Progenitor cell of endocrine pancreas (in vitro differentiated cells): ENCODE measurements at regions not wholly inside any gene's neighbourhood (a gene's known extent, or its start where the extent isn't known, plus 50 kb on each side); places are given as distances from the start of the nearest gene placed in this dataset.
"Not testable (repeated sequence)": the region's sequence is repeated elsewhere in the genome, so short reads cannot be mapped to it uniquely, and the experiment has no call there.

Source experiments
- DNase-seq: peaks from one replicate; pipeline ENCODE4 v3.0.0; 2021; ENCODE audit warnings: low spot score; ENCODE audit not compliant: unreplicated experiment
- H3K27ac Mint-ChIP-seq: 2 replicates; pipeline ENCODE4 v1.8.0; 2021; ENCODE audit warnings: mild to moderate bottlenecking, moderate library complexity, mixed read lengths
- H3K27me3 Mint-ChIP-seq: 2 replicates; pipeline ENCODE4 v1.8.0; 2021; ENCODE audit warnings: mixed read lengths
- H3K36me3 Mint-ChIP-seq: 2 replicates; pipeline ENCODE4 v1.8.0; 2022; ENCODE audit warnings: mixed read lengths; ENCODE audit not compliant: insufficient read depth
- H3K4me1 Mint-ChIP-seq: 2 replicates; pipeline ENCODE4 v1.8.0; 2021; ENCODE audit warnings: low read depth, mixed read lengths
- H3K4me3 Mint-ChIP-seq: 2 replicates; pipeline ENCODE4 v1.8.0; 2021; ENCODE audit warnings: low read depth, mild to moderate bottlenecking, moderate library complexity, mixed read lengths
- H3K9me3 Mint-ChIP-seq: 2 replicates; pipeline ENCODE4 v1.8.0; 2021; ENCODE audit warnings: low read depth, mixed read lengths
- TF ChIP-seq, protein P1 (sequence below): fragments of 200-600 bp; sonication (generic); IDR thresholded peaks from one replicate; pipeline ENCODE4 v1.5.0; 2021; ENCODE audit warnings: antibody characterized with exemption, mild to moderate bottlenecking; ENCODE audit not compliant: unreplicated experiment

DNA sequence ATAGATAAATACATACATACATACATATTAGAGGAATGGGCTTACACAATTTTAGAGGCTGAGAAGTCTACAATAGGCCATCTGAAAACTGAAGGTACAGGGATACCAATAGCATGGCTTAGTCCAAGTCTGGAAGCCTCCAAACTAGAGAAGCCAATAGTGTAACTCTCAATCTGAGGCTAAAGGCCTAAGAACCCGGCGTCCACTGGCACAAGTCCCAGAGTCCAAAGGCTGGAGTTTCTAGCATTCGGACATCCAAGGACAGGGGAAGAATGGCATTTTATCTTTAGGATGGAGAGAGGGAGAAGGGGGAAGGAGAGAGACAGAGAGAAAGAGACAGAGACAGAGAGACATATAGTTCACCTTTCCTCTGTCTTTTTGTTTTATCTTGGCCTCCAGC lies 63.7 kb upstream of the SYT4 start:
- Mint-ChIP-seq H3K4me1 (no peaks in the 10 kb centered on the region), H3K27ac (no peak overlapping the region), H3K4me3 (no peak overlapping the region), H3K27me3 (no peaks in the 10 kb centered on the region), H3K36me3 (no peaks in the 10 kb centered on the region), H3K9me3 (peaks cover 20% of the 10 kb centered on the region)
- TF ChIP-seq, protein P1, sequence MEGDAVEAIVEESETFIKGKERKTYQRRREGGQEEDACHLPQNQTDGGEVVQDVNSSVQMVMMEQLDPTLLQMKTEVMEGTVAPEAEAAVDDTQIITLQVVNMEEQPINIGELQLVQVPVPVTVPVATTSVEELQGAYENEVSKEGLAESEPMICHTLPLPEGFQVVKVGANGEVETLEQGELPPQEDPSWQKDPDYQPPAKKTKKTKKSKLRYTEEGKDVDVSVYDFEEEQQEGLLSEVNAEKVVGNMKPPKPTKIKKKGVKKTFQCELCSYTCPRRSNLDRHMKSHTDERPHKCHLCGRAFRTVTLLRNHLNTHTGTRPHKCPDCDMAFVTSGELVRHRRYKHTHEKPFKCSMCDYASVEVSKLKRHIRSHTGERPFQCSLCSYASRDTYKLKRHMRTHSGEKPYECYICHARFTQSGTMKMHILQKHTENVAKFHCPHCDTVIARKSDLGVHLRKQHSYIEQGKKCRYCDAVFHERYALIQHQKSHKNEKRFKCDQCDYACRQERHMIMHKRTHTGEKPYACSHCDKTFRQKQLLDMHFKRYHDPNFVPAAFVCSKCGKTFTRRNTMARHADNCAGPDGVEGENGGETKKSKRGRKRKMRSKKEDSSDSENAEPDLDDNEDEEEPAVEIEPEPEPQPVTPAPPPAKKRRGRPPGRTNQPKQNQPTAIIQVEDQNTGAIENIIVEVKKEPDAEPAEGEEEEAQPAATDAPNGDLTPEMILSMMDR: no peak
- DNase-seq: no peak

DNA sequence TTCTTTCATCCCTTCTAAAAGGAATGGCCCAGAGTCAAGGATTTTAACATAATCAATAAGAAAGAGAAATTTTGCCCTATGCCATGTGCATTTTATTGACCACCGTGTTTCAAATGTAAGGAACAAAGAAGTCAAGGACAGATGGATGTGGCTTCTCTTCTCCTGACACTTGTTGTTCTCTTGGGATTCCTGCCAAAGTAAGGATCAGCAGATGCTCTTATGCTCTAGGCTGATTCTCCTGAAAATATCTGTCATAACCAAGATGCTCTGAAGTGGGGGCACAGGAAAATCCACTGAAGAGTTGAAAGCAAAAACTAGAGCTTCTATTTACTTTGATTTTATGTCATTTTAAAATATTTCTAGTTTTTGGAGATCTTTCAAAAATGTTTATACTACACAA lies 72.9 kb upstream of the SYT4 start:
- H3K36me3 Mint-ChIP-seq: no peaks in the 10 kb centered on the region
- no peaks in the 10 kb centered on the region for H3K27me3 Mint-ChIP-seq
- no peak for DNase-seq
- H3K4me1 Mint-ChIP-seq: no peaks in the 10 kb centered on the region
- no peak overlapping the region for H3K27ac Mint-ChIP-seq
- no peak overlapping the region for H3K4me3 Mint-ChIP-seq
- no peaks in the 10 kb centered on the region for H3K9me3 Mint-ChIP-seq
- TF ChIP-seq, protein P1: no peak

GRCh38 chr18:43364535-43364934 lies 87.2 kb upstream of the SYT4 start:
- Mint-ChIP-seq H3K27ac (no peak overlapping the region), H3K9me3 (no peaks in the 10 kb centered on the region), H3K27me3 (peaks cover 4% of the 10 kb centered on the region), H3K4me3 (no peak overlapping the region), H3K36me3 (no peaks in the 10 kb centered on the region), H3K4me1 (no peaks in the 10 kb centered on the region)
- DNase-seq: no peak
- TF ChIP-seq, protein P1: no peak

DNA sequence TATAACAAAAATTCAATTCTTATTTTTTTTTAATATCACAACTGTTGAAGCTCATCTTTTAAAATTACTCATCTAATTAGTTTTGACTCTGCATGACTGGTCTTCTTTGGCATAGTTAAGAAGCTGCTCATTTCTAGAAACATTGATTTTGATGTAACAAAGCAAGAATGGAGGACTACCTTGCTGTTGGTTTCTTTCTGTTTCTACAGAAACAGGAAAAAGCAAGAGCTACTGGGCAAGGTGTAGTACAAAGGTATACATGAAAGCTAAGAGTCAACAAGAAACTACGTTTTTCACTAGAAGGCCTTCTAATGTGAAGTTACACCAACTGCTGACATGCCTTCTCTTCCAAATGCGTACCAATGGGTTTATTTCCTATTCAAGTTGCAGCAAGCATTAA lies 90.6 kb upstream of the SYT4 start:
- Mint-ChIP-seq H3K36me3 (no peaks in the 10 kb centered on the region), H3K4me3 (no peak overlapping the region), H3K27me3 (peaks cover 4% of the 10 kb centered on the region), H3K4me1 (no peaks in the 10 kb centered on the region), H3K9me3 (no peaks in the 10 kb centered on the region), H3K27ac (no peak overlapping the region)
- TF ChIP-seq, protein P1: no peak
- DNase-seq: no peak

GRCh38 chr18:43369311-43369710 lies 92.0 kb upstream of the SYT4 start:
- not testable (repeated sequence) for H3K27ac Mint-ChIP-seq, H3K4me1 Mint-ChIP-seq, H3K4me3 Mint-ChIP-seq, H3K9me3 Mint-ChIP-seq, H3K27me3 Mint-ChIP-seq, H3K36me3 Mint-ChIP-seq, DNase-seq

- DNase-seq: no peak
- Mint-ChIP-seq H3K27ac (no peak overlapping the region), H3K27me3 (no peaks in the 10 kb centered on the region), H3K4me3 (no peak overlapping the region), H3K36me3 (no peaks in the 10 kb centered on the region), H3K9me3 (no peaks in the 10 kb centered on the region), H3K4me1 (no peaks in the 10 kb centered on the region)
- TF ChIP-seq, protein P1: no peak
These were observed 95.5 kb upstream of the SYT4 start for GRCh38 chr18:43372773-43373172.
